ENCODE measurements at regions not wholly inside any gene's neighbourhood (a gene's known extent, or its start where the extent isn't known, plus 50 kb on each side); places are given as distances from the start of the nearest gene placed in this dataset.

GRCh38 chr4:33029976-33030375 lies 2309.8 kb downstream of the PCDH7 start:
- FAIRE-seq: no peak
- no peak for DNase-seq (ENCODE audit: low spot score)

GRCh38 chr4:33031328-33031727 lies 2311.2 kb downstream of the PCDH7 start:
- no peak for DNase-seq (ENCODE audit: low spot score)
- no peak for FAIRE-seq

GRCh38 chr4:33037464-33037863 lies 2317.3 kb downstream of the PCDH7 start:
- FAIRE-seq (no peak), DNase-seq (ENCODE audit: low spot score) (no peak)

DNA sequence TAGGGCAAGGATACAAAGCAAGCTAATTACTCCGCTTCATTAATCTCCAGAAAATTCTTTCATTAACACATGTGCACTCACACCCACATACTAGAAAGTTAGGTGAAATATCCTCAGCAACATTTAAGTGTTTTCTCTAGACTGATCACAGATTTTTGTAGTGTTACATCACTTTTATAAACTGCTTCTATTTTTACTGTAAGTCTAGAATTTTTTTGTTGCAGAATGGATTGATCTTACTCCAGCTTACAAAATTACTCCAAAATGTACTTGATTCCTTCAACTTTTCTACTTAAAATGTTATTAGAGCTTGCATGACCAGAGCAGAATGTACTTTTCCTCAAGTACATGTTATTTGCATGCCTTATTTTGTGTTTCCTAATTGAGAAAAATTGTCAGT lies 2325.2 kb downstream of the PCDH7 start:
- FAIRE-seq: no peak
- no peak for DNase-seq (ENCODE audit: low spot score)

DNA sequence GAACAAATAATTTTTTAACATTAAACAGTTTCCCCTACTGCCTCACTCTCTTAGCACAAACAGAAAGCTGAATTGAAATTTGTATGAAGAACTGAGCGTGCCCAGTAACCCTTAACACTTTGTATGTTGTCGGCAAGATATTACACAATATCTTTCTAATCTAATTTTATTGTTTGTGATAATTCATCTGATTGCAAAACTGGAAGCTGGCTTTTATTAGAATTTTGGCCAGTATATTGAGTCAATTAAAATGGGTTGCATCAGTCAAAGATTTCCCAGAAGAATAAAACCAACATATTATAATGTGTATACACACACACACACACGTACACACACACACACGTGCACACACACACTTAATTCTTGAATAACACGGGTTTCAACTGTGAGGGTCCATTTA lies 2332.1 kb downstream of the PCDH7 start:
- DNase-seq (ENCODE audit: low spot score) (no peak), FAIRE-seq (no peak)

- DNase-seq (ENCODE audit: low spot score): no peak
- no peak for FAIRE-seq
Observed at GRCh38 chr4:33054161-33054560, 2334.0 kb downstream of the PCDH7 start.

DNA sequence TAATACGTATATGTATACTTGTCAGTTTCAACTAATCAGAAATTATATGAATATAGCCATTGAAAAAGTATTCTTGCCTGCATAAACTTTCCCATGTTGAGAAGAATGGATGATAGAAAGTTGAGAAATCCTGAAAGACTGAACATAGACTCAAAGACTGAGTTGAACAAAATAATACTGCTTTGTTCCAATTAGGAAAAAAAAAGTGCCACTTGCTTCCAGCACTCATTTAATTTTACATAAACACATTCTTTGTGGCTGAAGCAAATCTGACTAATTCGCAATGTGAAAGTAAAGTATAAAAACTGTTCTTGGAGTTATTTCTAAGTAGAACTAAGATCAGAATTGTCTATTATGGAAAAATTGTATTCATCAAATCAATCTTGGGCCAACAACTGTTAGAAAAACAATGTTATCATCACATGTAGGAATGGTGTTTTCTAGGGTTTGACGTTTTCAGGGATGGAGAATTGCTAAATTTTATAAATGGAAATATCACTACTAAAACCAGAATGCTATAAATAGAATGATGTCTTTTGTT lies 2334.6 kb downstream of the PCDH7 start:
- no peak for FAIRE-seq
- DNase-seq (ENCODE audit: low spot score): no peak

- no peak for DNase-seq (ENCODE audit: low spot score)
- no peak for FAIRE-seq
Observed at GRCh38 chr4:33057736-33058135, 2337.6 kb downstream of the PCDH7 start.

DNA sequence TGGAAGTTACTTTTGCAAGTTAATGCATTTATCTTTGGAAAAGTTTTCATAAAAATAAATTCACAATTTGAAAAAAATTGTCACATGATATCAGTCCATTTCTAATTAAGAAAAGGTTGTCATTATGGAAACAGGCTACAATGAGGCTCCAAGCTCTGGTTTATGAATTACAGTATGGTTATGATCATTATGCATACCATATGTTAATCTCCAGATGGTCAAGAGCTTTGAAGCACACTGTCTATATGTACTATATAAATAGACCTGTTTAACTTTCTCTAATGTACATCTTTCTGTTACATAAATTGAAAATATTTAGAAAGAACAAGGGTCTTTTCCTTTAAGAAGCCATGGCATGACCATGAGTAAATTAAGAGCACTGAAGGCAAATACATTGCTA lies 2338.8 kb downstream of the PCDH7 start:
- DNase-seq (ENCODE audit: low spot score) (no peak), FAIRE-seq (no peak)

GRCh38 chr4:33060674-33061542 lies 2340.7 kb downstream of the PCDH7 start:
- peak; percentile 31 for DNase-seq (ENCODE audit: low spot score)
- FAIRE-seq: no peak

DNA sequence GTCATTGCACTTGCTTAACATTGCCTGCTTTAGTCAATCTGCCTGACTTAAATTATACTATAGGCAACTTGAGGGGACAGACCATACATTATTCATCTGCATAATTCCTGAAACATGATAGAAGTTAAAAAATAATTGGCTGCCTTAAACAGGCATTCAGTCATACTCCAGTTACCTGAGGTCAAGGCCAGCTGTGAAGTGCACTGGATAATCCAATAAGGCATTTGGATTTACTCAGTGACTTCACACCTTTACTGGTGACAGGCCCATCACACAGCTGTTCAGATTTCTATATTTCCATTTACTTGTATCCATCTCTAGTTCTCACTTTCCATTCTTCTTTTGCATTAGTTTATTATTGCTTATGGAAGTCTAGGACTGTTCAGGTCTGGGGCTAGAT lies 2341.6 kb downstream of the PCDH7 start:
- no peak for DNase-seq (ENCODE audit: low spot score)
- FAIRE-seq: no peak

- DNase-seq (ENCODE audit: low spot score) (no peak), FAIRE-seq (no peak)
Observed at GRCh38 chr4:33062155-33062806, 2342.1 kb downstream of the PCDH7 start.

DNA sequence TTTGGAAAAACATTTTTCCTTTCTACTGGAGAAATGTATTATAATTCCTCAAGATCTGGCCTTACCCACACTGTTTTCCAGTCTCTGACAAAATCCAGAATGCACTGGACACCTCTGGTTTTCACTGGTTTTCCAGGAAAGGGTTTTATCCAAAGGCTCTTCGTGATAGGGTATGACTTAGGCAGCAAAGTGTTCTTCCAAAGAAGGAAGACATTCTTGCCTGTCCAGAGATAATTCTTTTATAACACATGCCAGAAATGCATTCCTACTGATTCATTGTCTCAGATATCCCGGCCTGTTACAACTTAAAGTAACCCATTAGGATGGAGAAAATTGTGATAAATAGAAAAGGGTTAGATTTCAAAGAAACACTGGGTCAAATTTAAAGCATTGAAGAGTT lies 2343.1 kb downstream of the PCDH7 start:
- DNase-seq (ENCODE audit: low spot score): peak; percentile 34
- no peak for FAIRE-seq

- DNase-seq (ENCODE audit: low spot score) (no peak), FAIRE-seq (no peak)
Observed at GRCh38 chr4:33064238-33064637, 2344.1 kb downstream of the PCDH7 start.

DNA sequence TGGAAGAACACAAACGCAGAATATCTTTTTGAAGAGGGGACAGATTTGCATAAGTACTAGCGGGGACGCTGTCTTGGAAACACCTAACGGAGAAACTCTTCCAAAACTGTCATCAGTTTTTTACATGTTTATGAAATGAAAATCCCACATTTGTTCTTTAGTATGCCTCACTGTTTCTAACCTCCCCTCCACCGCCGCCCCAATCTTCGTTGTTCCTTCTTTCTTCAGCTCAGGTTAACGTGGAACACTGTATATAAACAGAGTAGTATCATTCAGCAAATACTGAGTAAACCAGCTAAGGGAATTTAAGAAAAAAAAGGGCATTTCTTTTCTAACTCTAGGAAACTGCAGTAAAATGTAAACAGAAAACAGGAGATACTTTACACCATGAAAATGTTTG lies 2345.6 kb downstream of the PCDH7 start:
- DNase-seq (ENCODE audit: low spot score): no peak
- no peak for FAIRE-seq

GRCh38 chr4:33067221-33067620 lies 2347.1 kb downstream of the PCDH7 start:
- FAIRE-seq: no peak

GRCh38 chr4:33068539-33068938 lies 2348.4 kb downstream of the PCDH7 start:
- DNase-seq (ENCODE audit: low spot score) (no peak), FAIRE-seq (no peak)

More at GRCh38 chr4:33067221-33067620, 2347.1 kb downstream of the PCDH7 start:
- DNase-seq (ENCODE audit: low spot score): no peak

DNA sequence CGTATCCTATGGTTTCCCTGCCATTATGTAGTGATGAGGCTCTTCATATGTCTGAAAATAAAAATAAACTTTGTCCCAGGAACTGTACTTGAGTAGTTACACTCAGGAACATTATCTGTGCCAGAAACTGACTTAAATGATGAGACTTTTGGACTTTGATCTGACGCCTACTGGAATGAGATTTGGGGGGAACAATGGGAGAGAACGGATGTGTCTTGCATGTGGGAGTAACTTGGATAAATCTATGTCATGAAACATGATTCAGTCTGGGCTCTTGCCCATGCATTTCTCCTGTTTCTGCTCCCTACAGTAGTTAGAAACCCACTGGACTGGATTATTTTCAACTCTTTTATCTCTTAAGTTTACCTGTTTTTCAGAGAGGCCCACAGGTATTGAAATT lies 2351.4 kb downstream of the PCDH7 start:
- DNase-seq (ENCODE audit: low spot score): peak; percentile 41
- FAIRE-seq: no peak

DNA sequence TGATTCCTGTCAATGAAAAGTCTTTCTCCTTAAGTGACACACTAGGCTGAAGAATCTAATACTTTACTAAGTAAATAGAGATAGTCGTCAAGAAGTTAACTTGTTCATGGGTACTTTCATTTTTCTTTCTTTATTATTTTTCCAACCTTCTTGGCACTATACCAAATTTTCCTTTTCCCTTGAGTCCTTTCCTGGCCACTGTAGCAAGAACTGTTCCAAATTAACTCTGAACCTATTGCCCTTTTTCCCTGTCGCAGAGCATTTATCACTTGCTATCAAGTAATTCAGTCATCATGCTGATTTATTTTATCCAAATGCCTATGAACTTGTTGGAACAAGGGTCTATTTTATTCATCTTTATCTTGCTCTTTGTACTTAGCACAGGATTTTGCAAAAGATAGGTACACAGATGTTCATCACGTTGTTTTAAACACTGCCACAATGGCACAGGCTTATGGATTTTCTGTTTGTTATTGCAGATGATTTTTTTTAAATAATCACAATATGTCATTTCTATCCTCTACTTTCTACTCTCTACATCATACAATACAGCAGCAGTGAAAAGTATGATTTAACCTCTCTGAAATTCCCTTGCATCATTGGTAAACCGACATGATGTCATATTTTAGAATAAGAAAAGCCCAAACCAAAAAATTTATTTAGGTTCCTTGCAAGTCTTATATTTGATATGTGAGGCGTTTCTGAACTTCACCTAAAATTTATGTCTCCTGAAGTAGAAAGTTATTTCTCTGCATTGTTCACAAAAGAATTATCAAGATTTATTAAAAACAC lies 2352.3 kb downstream of the PCDH7 start:
- DNase-seq (ENCODE audit: low spot score) (peak; percentile 6), FAIRE-seq (peak; percentile 7)

GRCh38 chr4:33073811-33074210 lies 2353.6 kb downstream of the PCDH7 start:
- FAIRE-seq (peak; percentile 66), DNase-seq (ENCODE audit: low spot score) (peak; percentile 45)

DNA sequence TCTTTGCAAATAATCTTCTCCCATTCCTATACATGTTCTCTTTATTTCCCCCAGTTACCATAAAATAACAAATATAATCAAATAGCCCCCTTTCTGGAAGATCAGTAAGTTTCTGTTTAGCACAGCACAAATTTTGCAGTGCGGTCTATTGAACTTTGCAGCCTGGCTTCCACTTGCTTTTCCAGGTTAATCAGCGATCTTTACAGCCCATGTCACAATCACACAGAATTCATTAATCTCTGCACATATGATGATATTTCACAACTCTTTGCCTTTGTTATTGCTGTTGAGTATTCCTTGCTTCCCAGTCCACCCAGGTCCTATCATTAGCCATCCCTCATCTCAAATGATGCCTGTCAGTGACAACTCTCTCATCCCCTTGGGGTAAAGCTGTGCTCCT lies 2358.0 kb downstream of the PCDH7 start:
- FAIRE-seq (no peak), DNase-seq (ENCODE audit: low spot score) (no peak)

GRCh38 chr4:33080275-33080674 lies 2360.1 kb downstream of the PCDH7 start:
- no peak for FAIRE-seq
- DNase-seq (ENCODE audit: low spot score): no peak
